ENCODE measurements at regions not wholly inside any gene's neighbourhood (a gene's known extent, or its start where the extent isn't known, plus 50 kb on each side); places are given as distances from the start of the nearest gene placed in this dataset.

DNA sequence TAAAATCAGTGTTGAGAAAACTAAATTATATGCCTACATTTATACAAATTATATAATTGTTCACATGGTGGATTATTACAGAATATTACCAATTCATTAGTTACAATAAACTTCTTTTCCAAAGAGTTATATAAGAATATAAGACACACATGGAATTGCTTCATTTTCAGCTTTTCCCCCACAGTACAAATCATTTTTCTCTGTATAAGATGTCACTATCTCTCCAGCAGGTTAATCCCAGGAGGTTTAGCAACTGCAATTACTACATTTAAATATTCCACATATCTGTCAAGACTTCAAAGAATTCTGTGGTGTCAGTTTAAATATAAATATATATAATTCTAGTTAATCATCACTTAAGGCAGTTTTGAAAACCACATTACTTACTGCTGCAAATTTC, 59.6 kb upstream of the G2E3 start:
- TF ChIP-seq CTCF (IDR thresholded peaks at IDR 0.05; ENCODE audit: low read depth, low read length), result no peak

DNA sequence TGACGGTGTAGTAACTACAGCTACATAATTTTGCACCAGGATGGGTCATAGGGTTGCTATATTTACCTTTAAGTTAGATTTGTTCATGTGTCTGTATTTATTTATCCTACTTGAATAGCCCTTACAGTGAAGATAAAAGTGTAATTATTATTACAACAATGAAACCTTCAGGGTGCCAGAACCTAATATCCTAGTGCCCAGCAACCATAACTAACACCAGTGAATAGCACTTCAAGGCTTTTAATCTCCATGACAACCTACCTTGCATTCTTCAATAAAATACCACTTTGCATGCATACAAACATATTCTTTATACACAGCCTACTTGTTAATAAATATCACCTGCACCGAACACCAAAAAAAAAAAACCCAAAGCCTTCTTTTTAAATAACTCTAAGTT, 58.7 kb upstream of the G2E3 start:
- DNase-seq (ENCODE audit: low read depth in 2 of 2), result no peak
- H3K4me3 ChIP-seq (replicated peaks in 1 of 2; ENCODE audit: low read depth in 2 of 2, low read length in 2 of 2), result no peak overlapping the region
- TF ChIP-seq CTCF (IDR thresholded peaks at IDR 0.05; ENCODE audit: low read depth, low read length), result no peak

More for the DNA sequence above, 59.6 kb upstream of the G2E3 start:
- no peak overlapping the region for H3K4me3 ChIP-seq (replicated peaks in 1 of 2; ENCODE audit: low read depth in 2 of 2, low read length in 2 of 2)
- DNase-seq (ENCODE audit: low read depth in 2 of 2), result no peak

DNA sequence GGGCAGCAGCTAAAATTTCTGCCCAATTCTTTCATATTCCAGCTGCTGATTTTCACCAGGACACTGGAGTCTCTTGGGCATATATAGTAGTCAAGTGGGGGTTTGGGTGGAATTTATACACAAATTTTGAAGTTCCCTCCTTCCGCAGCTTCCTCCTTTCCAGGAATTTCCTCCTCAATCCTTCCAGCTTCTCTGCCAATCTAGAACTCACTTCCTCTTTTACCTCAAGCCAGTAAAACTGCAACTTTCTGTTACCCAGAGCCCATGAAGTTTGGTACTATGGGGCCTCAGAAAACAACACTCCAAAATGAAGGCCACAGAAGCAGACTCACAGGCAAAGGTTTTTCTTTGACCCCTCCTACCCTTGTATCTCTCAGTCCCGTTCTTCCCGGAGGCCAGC, 51.7 kb upstream of the G2E3 start:
- TF ChIP-seq CTCF (IDR thresholded peaks at IDR 0.05; ENCODE audit: low read depth, low read length), result no peak
- no peak for DNase-seq (ENCODE audit: low read depth in 2 of 2)
- no peak overlapping the region for H3K4me3 ChIP-seq (replicated peaks in 1 of 2; ENCODE audit: low read depth in 2 of 2, low read length in 2 of 2)

Data from cardiac fibroblast (primary cell).